ENCODE measurements at regions not wholly inside any gene's neighbourhood (a gene's known extent, or its start where the extent isn't known, plus 50 kb on each side); places are given as distances from the start of the nearest gene placed in this dataset.

GRCh38 chr14:43418324-43418723, 1088.8 kb downstream of the FSCB start:
- no peaks in the 10 kb centered on the region for H3K27me3 Mint-ChIP-seq (ENCODE audit: unreplicated experiment)
- no peaks in the 10 kb centered on the region for H3K9me3 Mint-ChIP-seq (ENCODE audit: unreplicated experiment)
- no peaks in the 10 kb centered on the region for H3K4me1 Mint-ChIP-seq (ENCODE audit: low read depth, unreplicated experiment)
- H3K36me3 Mint-ChIP-seq (ENCODE audit: unreplicated experiment), result no peaks in the 10 kb centered on the region
- no peak for DNase-seq
- TF ChIP-seq, protein P1, sequence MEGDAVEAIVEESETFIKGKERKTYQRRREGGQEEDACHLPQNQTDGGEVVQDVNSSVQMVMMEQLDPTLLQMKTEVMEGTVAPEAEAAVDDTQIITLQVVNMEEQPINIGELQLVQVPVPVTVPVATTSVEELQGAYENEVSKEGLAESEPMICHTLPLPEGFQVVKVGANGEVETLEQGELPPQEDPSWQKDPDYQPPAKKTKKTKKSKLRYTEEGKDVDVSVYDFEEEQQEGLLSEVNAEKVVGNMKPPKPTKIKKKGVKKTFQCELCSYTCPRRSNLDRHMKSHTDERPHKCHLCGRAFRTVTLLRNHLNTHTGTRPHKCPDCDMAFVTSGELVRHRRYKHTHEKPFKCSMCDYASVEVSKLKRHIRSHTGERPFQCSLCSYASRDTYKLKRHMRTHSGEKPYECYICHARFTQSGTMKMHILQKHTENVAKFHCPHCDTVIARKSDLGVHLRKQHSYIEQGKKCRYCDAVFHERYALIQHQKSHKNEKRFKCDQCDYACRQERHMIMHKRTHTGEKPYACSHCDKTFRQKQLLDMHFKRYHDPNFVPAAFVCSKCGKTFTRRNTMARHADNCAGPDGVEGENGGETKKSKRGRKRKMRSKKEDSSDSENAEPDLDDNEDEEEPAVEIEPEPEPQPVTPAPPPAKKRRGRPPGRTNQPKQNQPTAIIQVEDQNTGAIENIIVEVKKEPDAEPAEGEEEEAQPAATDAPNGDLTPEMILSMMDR (IDR thresholded peaks at IDR 0.05; ENCODE audit: partially characterized antibody, unreplicated experiment), result no peak
- H3K4me3 Mint-ChIP-seq (ENCODE audit: unreplicated experiment), result no peak overlapping the region
- no peak overlapping the region for H3K27ac Mint-ChIP-seq (ENCODE audit: unreplicated experiment)

DNA sequence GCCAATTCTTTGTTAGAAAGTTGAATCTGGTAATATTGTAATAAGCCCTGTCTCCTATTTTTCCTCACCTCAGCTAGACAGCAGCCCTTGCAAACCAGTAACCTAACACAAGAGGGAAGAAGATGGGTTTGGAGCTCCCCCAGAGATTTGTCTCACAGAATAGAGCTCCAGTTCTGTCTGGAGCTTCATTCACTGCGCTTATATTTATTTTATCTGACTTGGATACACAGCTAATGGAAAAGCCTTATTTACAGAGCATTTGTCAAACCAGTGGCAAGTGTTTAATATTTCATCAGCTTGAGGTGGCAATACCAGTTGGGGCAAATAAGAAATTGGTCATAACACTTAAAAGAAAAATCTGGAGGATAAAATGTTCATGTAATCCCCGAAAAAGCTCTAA, 1094.0 kb downstream of the FSCB start:
- no peak overlapping the region for H3K27ac Mint-ChIP-seq (ENCODE audit: unreplicated experiment)
- H3K4me1 Mint-ChIP-seq (ENCODE audit: low read depth, unreplicated experiment), result no peaks in the 10 kb centered on the region
- H3K27me3 Mint-ChIP-seq (ENCODE audit: unreplicated experiment), result peaks cover 1% of the 10 kb centered on the region
- no peak for DNase-seq
- TF ChIP-seq, protein P1 (IDR thresholded peaks at IDR 0.05; ENCODE audit: partially characterized antibody, unreplicated experiment), result no peak
- H3K9me3 Mint-ChIP-seq (ENCODE audit: unreplicated experiment), result no peaks in the 10 kb centered on the region
- H3K4me3 Mint-ChIP-seq (ENCODE audit: unreplicated experiment), result no peak overlapping the region
- no peaks in the 10 kb centered on the region for H3K36me3 Mint-ChIP-seq (ENCODE audit: unreplicated experiment)

- H3K4me3 Mint-ChIP-seq (ENCODE audit: unreplicated experiment), result no peak overlapping the region
- TF ChIP-seq, protein P1 (IDR thresholded peaks at IDR 0.05; ENCODE audit: partially characterized antibody, unreplicated experiment), result no peak
- no peak overlapping the region for H3K27ac Mint-ChIP-seq (ENCODE audit: unreplicated experiment)
- H3K36me3 Mint-ChIP-seq (ENCODE audit: unreplicated experiment), result no peaks in the 10 kb centered on the region
- H3K27me3 Mint-ChIP-seq (ENCODE audit: unreplicated experiment), result peaks cover 1% of the 10 kb centered on the region
- no peaks in the 10 kb centered on the region for H3K9me3 Mint-ChIP-seq (ENCODE audit: unreplicated experiment)
- no peak for DNase-seq
- no peaks in the 10 kb centered on the region for H3K4me1 Mint-ChIP-seq (ENCODE audit: low read depth, unreplicated experiment)
Measured at GRCh38 chr14:43411841-43412240, 1095.2 kb downstream of the FSCB start.

DNA sequence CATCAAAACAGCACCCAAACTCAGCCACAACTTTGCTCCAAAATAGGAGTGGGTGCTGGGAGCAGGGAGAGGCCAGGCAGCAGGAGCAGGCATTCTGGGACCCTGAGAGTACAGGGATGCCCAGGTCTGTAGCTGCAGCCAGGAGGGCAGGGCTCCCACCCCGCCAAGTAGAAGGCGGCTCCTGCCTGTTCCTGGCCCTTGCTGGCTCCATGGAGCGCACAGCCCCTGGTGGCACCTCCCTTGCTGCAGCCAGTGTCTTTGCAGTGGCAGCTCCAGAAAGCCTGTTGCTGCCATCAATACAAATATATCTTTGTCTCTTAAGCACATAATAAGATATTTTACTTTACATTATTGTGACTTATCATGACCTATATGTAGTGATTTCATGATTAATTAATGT, 1096.5 kb downstream of the FSCB start:
- DNase-seq, result no peak
- no peaks in the 10 kb centered on the region for H3K4me1 Mint-ChIP-seq (ENCODE audit: low read depth, unreplicated experiment)
- no peak overlapping the region for H3K27ac Mint-ChIP-seq (ENCODE audit: unreplicated experiment)
- TF ChIP-seq, protein P1 (IDR thresholded peaks at IDR 0.05; ENCODE audit: partially characterized antibody, unreplicated experiment), result no peak
- no peaks in the 10 kb centered on the region for H3K9me3 Mint-ChIP-seq (ENCODE audit: unreplicated experiment)
- H3K4me3 Mint-ChIP-seq (ENCODE audit: unreplicated experiment), result no peak overlapping the region
- no peaks in the 10 kb centered on the region for H3K36me3 Mint-ChIP-seq (ENCODE audit: unreplicated experiment)
- H3K27me3 Mint-ChIP-seq (ENCODE audit: unreplicated experiment), result peaks cover 1% of the 10 kb centered on the region

- H3K36me3 Mint-ChIP-seq (ENCODE audit: unreplicated experiment), result peaks cover 4% of the 10 kb centered on the region
- no peaks in the 10 kb centered on the region for H3K4me1 Mint-ChIP-seq (ENCODE audit: low read depth, unreplicated experiment)
- no peaks in the 10 kb centered on the region for H3K9me3 Mint-ChIP-seq (ENCODE audit: unreplicated experiment)
- no peak overlapping the region for H3K27ac Mint-ChIP-seq (ENCODE audit: unreplicated experiment)
- H3K27me3 Mint-ChIP-seq (ENCODE audit: unreplicated experiment), result peaks cover 1% of the 10 kb centered on the region
- DNase-seq, result no peak
- no peak overlapping the region for H3K4me3 Mint-ChIP-seq (ENCODE audit: unreplicated experiment)
- TF ChIP-seq, protein P1 (IDR thresholded peaks at IDR 0.05; ENCODE audit: partially characterized antibody, unreplicated experiment), result no peak
Measured at GRCh38 chr14:43408472-43408871, 1098.6 kb downstream of the FSCB start.
